ENCODE measurements at regions not wholly inside any gene's neighbourhood (a gene's known extent, or its start where the extent isn't known, plus 50 kb on each side); places are given as distances from the start of the nearest gene placed in this dataset.

DNA sequence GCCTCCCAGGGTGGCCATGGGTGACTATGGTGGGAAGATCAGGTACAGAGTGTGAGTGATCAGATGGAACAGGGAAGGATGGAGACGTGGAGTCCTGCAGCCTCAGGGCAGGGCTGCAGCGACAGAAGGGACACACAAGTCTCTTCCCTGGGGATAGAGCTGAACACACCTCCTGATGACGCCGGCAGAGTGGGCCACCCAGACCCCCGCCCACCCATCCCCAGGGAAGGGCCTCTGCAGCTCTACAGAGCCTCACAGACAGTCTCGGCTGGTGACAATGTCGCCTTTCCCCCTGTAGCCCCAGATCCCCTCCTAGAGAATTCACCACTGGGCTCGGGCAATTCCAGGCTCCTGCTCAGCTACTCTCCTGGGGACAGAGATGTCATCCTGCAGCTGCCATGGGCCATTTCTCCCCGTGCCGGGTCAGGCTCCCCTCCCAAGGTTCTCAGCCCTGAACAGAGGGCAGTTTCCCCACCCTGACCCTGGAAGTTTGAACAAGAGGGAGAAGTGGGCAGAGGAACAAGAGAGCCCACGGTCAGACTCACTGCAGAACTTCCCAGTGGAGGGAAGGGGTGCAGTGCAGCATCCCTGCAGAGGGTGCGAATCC is 115.7 kb downstream of the NCOR2 start:
- Histone ChIP-seq H3K4me1 (peaks cover 0 to 6% (median 2%) of the 10 kb centered on the region in 4 donors), H3K36me3 (peaks cover 0 to under 1% (median 0%) of the 10 kb centered on the region in 4 donors)

GRCh38 chr12:124451016-124451415 is 116.4 kb downstream of the NCOR2 start:
- H3K4me3 ChIP-seq = no peak overlapping the region
- H3K4me1 ChIP-seq = peaks cover 0 to 6% (median 2%) of the 10 kb centered on the region in 4 donors
- DNase-seq (peak in 1 of 3 donors; percentile 48), ATAC-seq (no peak)
- 100% methylated on average over 1 of the region's 11 CpGs for WGBS (ENCODE audit: insufficient coverage, low coverage, low lambda C conversion rate, missing lambda C conversion rate)
- no peak overlapping the region for H3K27ac ChIP-seq
- no peaks in the 10 kb centered on the region for H3K27me3 ChIP-seq
- intact Hi-C loops (cut with DNase I) = no loop called here
- peaks cover 0 to 2% (median under 1%) of the 10 kb centered on the region in 4 donors for H3K36me3 ChIP-seq
- TF ChIP-seq CTCF (IDR thresholded peaks at IDR 0.05) = no peak
- no peak for TF ChIP-seq POLR2A (IDR thresholded peaks at IDR 0.05)
- no peaks in the 10 kb centered on the region for H3K9me3 ChIP-seq

More for the DNA sequence above, 115.7 kb downstream of the NCOR2 start:
- H3K27me3 ChIP-seq = no peaks in the 10 kb centered on the region
- H3K4me3 ChIP-seq = no peak overlapping the region
- H3K27ac ChIP-seq = no peak overlapping the region
- peak in 1 of 3 donors; percentile 27 for DNase-seq
- ATAC-seq = no peak
- TF ChIP-seq CTCF (IDR thresholded peaks at IDR 0.05) = no peak
- TF ChIP-seq POLR2A (IDR thresholded peaks at IDR 0.05) = no peak
- no peaks in the 10 kb centered on the region for H3K9me3 ChIP-seq
- intact Hi-C loops (cut with DNase I) = no loop called here
- no CpG with 5 or more reads among the region's 12 CpGs for WGBS (ENCODE audit: insufficient coverage, low coverage, low lambda C conversion rate, missing lambda C conversion rate)

DNA sequence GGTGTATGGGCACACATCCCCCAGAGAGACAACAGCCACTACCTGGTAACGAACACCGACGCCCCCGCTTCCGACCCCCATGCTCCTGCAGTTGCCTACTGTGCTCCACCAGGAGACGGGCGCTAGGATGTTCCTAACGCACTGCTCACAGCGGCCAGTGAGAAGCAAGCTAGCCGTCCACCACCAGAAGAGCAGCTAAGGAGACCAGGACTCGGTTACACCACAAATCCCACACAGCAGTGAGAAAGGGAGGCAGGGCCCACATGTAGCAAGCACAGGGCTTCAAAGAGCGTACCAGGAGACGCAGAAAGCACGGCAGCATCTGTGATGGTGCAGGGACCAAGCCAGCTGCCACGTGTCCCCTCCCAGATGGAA is 117.0 kb downstream of the NCOR2 start:
- DNase-seq = peak in 1 of 3 donors; percentile 42
- WGBS (ENCODE audit: insufficient coverage, low coverage, low lambda C conversion rate, missing lambda C conversion rate) = 80% methylated on average over 2 of the region's 15 CpGs

GRCh38 chr12:124449623-124450375 is 117.6 kb downstream of the NCOR2 start:
- peaks cover 0 to 2% (median under 1%) of the 10 kb centered on the region in 4 donors for H3K36me3 ChIP-seq
- peaks cover 0 to 6% (median 2%) of the 10 kb centered on the region in 4 donors for H3K4me1 ChIP-seq
- no peak for TF ChIP-seq CTCF (IDR thresholded peaks at IDR 0.05)
- no peak for TF ChIP-seq POLR2A (IDR thresholded peaks at IDR 0.05)
- H3K27ac ChIP-seq = no peak overlapping the region
- no peak overlapping the region for H3K4me3 ChIP-seq
- no peaks in the 10 kb centered on the region for H3K27me3 ChIP-seq
- intact Hi-C loops (cut with DNase I) = no loop called here
- DNase-seq (no peak), ATAC-seq (no peak)
- WGBS (ENCODE audit: insufficient coverage, low coverage, low lambda C conversion rate, missing lambda C conversion rate) = 100% methylated on average over 4 of the region's 25 CpGs
- H3K9me3 ChIP-seq = no peaks in the 10 kb centered on the region

More for the DNA sequence above, 117.0 kb downstream of the NCOR2 start:
- intact Hi-C loops (cut with DNase I) = no loop called here
- H3K4me1 ChIP-seq = peaks cover 0 to 6% (median 2%) of the 10 kb centered on the region in 4 donors
- ATAC-seq = no peak
- no peak overlapping the region for H3K27ac ChIP-seq
- H3K36me3 ChIP-seq = peaks cover 0 to 2% (median under 1%) of the 10 kb centered on the region in 4 donors
- H3K4me3 ChIP-seq = no peak overlapping the region
- H3K27me3 ChIP-seq = no peaks in the 10 kb centered on the region
- H3K9me3 ChIP-seq = no peaks in the 10 kb centered on the region
- TF ChIP-seq CTCF (IDR thresholded peaks at IDR 0.05) = no peak
- TF ChIP-seq POLR2A (IDR thresholded peaks at IDR 0.05) = no peak

All from right lobe of liver (tissue), 6 donors.